Prostate gland (tissue), 2 donors: ENCODE measurements at regions not wholly inside any gene's neighbourhood (a gene's known extent, or its start where the extent isn't known, plus 50 kb on each side); places are given as distances from the start of the nearest gene placed in this dataset.

Experiments used
- DNase-seq: peaks from one replicate; pipeline ENCODE4 v3.0.0-alpha.2; 2019; ENCODE audit warnings: low spot score
- H3K27ac ChIP-seq, 2 donors: fragments of 200-600 bp; sonication (generic); 2 replicates each; pipeline ENCODE4 v1.5.1; 2017 to 2019
- H3K27me3 ChIP-seq: fragments of 200-600 bp; sonication (generic); replicated peaks from 2 replicates; pipeline ENCODE4 v1.5.1; 2019; ENCODE audit not compliant: insufficient read depth
- H3K36me3 ChIP-seq, 2 donors: fragments of 200-600 bp; sonication (generic); 1 replicate in 1 of 2; 2 replicates in 1 of 2; pipeline versions ENCODE4 v1.5.1 to v1.8.1; 2017 to 2019
- H3K4me1 ChIP-seq: fragments of 200-600 bp; sonication (generic); replicated peaks from 2 replicates; pipeline ENCODE4 v1.5.1; 2019
- H3K4me3 ChIP-seq, 2 donors: fragments of 200-600 bp; sonication (generic); 2 replicates each; pipeline ENCODE4 v1.5.1; 2017 to 2019
- H3K9me3 ChIP-seq: fragments of 200-600 bp; sonication (generic); 2 replicates; pipeline ENCODE4 v1.5.1; 2017
- POLR2A ChIP-seq: fragments of 450-650 bp; IDR thresholded peaks from one replicate; pipeline ENCODE4 v1.6.1; 2016; ENCODE audit warnings: antibody characterized with exemption, mild to moderate bottlenecking
- POLR2AphosphoS5 ChIP-seq: sonication (generic); formaldehyde crosslinking; IDR thresholded peaks from one replicate; pipeline ENCODE4 v1.6.1; 2017; ENCODE audit warnings: antibody characterized with exemption
- WGBS: methylation state at CpG from one replicate; pipeline ENCODE4 v1.1.5; 2018; 5-methylcytosine and 5-hydroxymethylcytosine counted together
- intact Hi-C: fragments of 100-400 bp; cut with DNase I; formaldehyde crosslinking; loops from one replicate; pipeline ENCODE4 v1.14.2; 2022
- TF ChIP-seq, protein P1 (sequence below), 4 experiments: fragments of 200-600 bp in 2 of 4; fragments of 450-650 bp in 2 of 4; sonication (generic) in 2 of 4; IDR thresholded peaks; 1 replicate in 3 of 4; 2 replicates in 1 of 4; pipeline ENCODE4 v1.5.1; 2016 to 2019; ENCODE audit warnings: antibody characterized with exemption in 4 of 4, mild to moderate bottlenecking in 2 of 4, moderate library complexity in 2 of 4

DNA sequence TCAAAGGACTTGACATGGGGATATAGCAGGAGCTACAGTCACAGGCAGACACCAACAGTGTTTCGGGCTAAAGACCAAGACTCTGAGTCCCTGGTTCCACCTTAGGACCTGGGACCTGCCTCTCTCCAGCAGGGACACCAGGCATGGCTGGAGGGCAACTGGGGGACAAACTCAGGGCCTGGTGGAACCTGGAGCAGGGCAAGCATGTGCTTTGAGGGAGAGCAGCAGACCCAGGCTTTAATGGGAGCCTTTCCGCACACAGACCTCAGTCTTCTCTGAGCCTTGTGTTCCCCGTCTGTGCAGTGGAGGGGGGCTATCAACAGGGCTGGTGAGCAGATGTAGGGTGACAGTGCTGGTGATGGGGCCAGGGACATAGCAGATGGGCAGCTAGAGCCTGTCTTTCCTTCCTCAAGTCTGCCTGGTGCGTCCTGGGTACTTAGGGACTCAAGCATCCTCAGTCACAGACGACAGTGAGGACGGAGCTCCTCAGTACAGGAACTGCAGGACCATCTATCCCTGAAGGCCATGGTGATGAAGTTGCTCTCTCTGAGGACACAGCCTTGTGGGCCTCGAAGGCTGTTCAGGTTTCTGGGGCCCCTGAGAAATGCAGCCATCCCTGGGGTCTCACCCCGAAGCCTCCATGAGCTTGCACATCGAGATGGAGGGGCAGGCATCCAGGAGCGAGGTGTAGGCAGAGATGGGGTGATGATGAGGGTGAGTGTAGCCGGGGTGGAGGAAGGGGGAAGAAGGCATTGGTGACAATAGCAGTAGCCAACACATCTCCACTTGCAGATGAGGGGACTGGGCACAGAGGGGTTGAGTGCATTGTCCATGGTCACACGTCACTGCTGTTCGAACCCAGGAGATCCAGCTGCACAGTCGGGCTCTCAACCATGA is 593.4 kb downstream of the PTPRU start:
- Histone ChIP-seq H3K36me3 (no peaks in the 10 kb centered on the region), H3K9me3 (no peaks in the 10 kb centered on the region), H3K27me3 (peaks cover 4% of the 10 kb centered on the region), H3K4me3 (no peak overlapping the region), H3K4me1 (no peaks in the 10 kb centered on the region), H3K27ac (no peak overlapping the region)
- intact Hi-C loops: no loop called here
- TF ChIP-seq POLR2A (no peak), POLR2AphosphoS5 (no peak)
- TF ChIP-seq, protein P1, sequence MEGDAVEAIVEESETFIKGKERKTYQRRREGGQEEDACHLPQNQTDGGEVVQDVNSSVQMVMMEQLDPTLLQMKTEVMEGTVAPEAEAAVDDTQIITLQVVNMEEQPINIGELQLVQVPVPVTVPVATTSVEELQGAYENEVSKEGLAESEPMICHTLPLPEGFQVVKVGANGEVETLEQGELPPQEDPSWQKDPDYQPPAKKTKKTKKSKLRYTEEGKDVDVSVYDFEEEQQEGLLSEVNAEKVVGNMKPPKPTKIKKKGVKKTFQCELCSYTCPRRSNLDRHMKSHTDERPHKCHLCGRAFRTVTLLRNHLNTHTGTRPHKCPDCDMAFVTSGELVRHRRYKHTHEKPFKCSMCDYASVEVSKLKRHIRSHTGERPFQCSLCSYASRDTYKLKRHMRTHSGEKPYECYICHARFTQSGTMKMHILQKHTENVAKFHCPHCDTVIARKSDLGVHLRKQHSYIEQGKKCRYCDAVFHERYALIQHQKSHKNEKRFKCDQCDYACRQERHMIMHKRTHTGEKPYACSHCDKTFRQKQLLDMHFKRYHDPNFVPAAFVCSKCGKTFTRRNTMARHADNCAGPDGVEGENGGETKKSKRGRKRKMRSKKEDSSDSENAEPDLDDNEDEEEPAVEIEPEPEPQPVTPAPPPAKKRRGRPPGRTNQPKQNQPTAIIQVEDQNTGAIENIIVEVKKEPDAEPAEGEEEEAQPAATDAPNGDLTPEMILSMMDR (IDR thresholded peaks at IDR 0.05): no peak
- DNase-seq: no peak
- WGBS: 89% methylated on average over 14 of the region's 14 CpGs

- Histone ChIP-seq H3K36me3 (no peaks in the 10 kb centered on the region), H3K4me1 (no peaks in the 10 kb centered on the region), H3K27me3 (peaks cover 7% of the 10 kb centered on the region), H3K9me3 (no peaks in the 10 kb centered on the region), H3K4me3 (no peak overlapping the region), H3K27ac (no peak overlapping the region)
- TF ChIP-seq POLR2A (no peak), POLR2AphosphoS5 (no peak)
- TF ChIP-seq, protein P1 (IDR thresholded peaks at IDR 0.05): no peak
- intact Hi-C loops: no loop called here
- 71% methylated on average over 23 of the region's 23 CpGs for WGBS
- no peak for DNase-seq
These were observed 592.5 kb downstream of the PTPRU start for GRCh38 chr1:29828526-29829447.

- DNase-seq: no peak
- Histone ChIP-seq H3K36me3 (no peaks in the 10 kb centered on the region), H3K27me3 (peaks cover 7% of the 10 kb centered on the region), H3K27ac (no peak overlapping the region), H3K4me3 (no peak overlapping the region), H3K9me3 (no peaks in the 10 kb centered on the region), H3K4me1 (no peaks in the 10 kb centered on the region)
- intact Hi-C loops: no loop called here
- 62% methylated on average over 7 of the region's 7 CpGs for WGBS
- TF ChIP-seq POLR2A (no peak), POLR2AphosphoS5 (no peak)
- TF ChIP-seq, protein P1 (IDR thresholded peaks at IDR 0.05): no peak
These were observed 591.6 kb downstream of the PTPRU start for GRCh38 chr1:29827801-29828525.

- H3K27me3 ChIP-seq: peaks cover 7% of the 10 kb centered on the region
- 70% methylated on average over 12 of the region's 12 CpGs for WGBS
- intact Hi-C loops: no loop called here
These were observed 591.0 kb downstream of the PTPRU start for GRCh38 chr1:29827237-29827750.

More at GRCh38 chr1:29827237-29827750, 591.0 kb downstream of the PTPRU start:
- Histone ChIP-seq H3K27ac (no peak overlapping the region), H3K36me3 (no peaks in the 10 kb centered on the region), H3K4me3 (no peak overlapping the region), H3K9me3 (no peaks in the 10 kb centered on the region), H3K4me1 (no peaks in the 10 kb centered on the region)
- TF ChIP-seq, protein P1 (IDR thresholded peaks at IDR 0.05): no peak
- no peak for TF ChIP-seq POLR2AphosphoS5
- TF ChIP-seq POLR2A: no peak
- DNase-seq: no peak
